ENCODE measurements at regions not wholly inside any gene's neighbourhood (a gene's known extent, or its start where the extent isn't known, plus 50 kb on each side); places are given as distances from the start of the nearest gene placed in this dataset.
A peak's percentile ranks its signal among the peaks of the same experiment; 100 is the strongest.

GRCh38 chr21:31408301-31409088 lies 64.4 kb upstream of the TIAM1 start:
- no peak overlapping the region for H3K27ac ChIP-seq (ENCODE audit: low read depth, low read length)
- H3K9ac ChIP-seq (ENCODE audit: low read length): no peak overlapping the region
- no peak for DNase-seq
- no peaks in the 10 kb centered on the region for H3K27me3 ChIP-seq (ENCODE audit: insufficient read depth, low read length, poor library complexity)
- peaks cover 5% of the 10 kb centered on the region for H3K79me1 ChIP-seq (ENCODE audit: low read length)
- no peaks in the 10 kb centered on the region for H3K4me1 ChIP-seq (ENCODE audit: control insufficient read depth, low read depth, low read length)
- no peak overlapping the region for H2BK120ac ChIP-seq (ENCODE audit: low read depth, low read length)
- H3K36me3 ChIP-seq (ENCODE audit: control insufficient read depth, insufficient read depth, low read length): no peaks in the 10 kb centered on the region
- H3K4me2 ChIP-seq (ENCODE audit: low read length): no peak overlapping the region
- H3K79me2 ChIP-seq (ENCODE audit: control insufficient read depth, insufficient read depth, low read length): no peaks in the 10 kb centered on the region
- H4K8ac ChIP-seq (ENCODE audit: low read depth, low read length): no peak overlapping the region
- WGBS (ENCODE audit: extremely low coverage, insufficient coverage, low lambda C conversion rate): no CpG with 5 or more reads among the region's 10 CpGs
- H3K23ac ChIP-seq (ENCODE audit: low read length): no peak overlapping the region
- no peak overlapping the region for H3K18ac ChIP-seq (ENCODE audit: low read length)
- no peak overlapping the region for H3K4me3 ChIP-seq (ENCODE audit: low read length)
- H4K5ac ChIP-seq (ENCODE audit: low read length): no peak overlapping the region
- H3K4ac ChIP-seq (ENCODE audit: low read depth, low read length): no peak overlapping the region
- no peak overlapping the region for H2AK5ac ChIP-seq (ENCODE audit: low read length)
- no peak overlapping the region for H2BK15ac ChIP-seq (replicated peaks; ENCODE audit: low read depth)
- no peak overlapping the region for H3K56ac ChIP-seq (ENCODE audit: low read length)
- H2BK5ac ChIP-seq (ENCODE audit: low read length): no peak overlapping the region

GRCh38 chr21:31406510-31406909 lies 62.4 kb upstream of the TIAM1 start:
- Histone ChIP-seq H3K79me1 (ENCODE audit: low read length) (peaks cover 5% of the 10 kb centered on the region), H3K27me3 (ENCODE audit: insufficient read depth, low read length, poor library complexity) (no peaks in the 10 kb centered on the region), H3K79me2 (ENCODE audit: control insufficient read depth, insufficient read depth, low read length) (no peaks in the 10 kb centered on the region), H3K4me3 (ENCODE audit: low read length) (no peak overlapping the region), H3K18ac (ENCODE audit: low read length) (no peak overlapping the region), H3K36me3 (ENCODE audit: control insufficient read depth, insufficient read depth, low read length) (no peaks in the 10 kb centered on the region), H3K27ac (ENCODE audit: low read depth, low read length) (no peak overlapping the region), H2BK5ac (ENCODE audit: low read length) (no peak overlapping the region), H3K56ac (ENCODE audit: low read length) (no peak overlapping the region), H2BK15ac (replicated peaks; ENCODE audit: low read depth) (no peak overlapping the region), H3K4ac (ENCODE audit: low read depth, low read length) (no peak overlapping the region), H3K4me1 (ENCODE audit: control insufficient read depth, low read depth, low read length) (no peaks in the 10 kb centered on the region), H2AK5ac (ENCODE audit: low read length) (no peak overlapping the region), H3K4me2 (ENCODE audit: low read length) (no peak overlapping the region), H3K9ac (ENCODE audit: low read length) (no peak overlapping the region), H4K8ac (ENCODE audit: low read depth, low read length) (no peak overlapping the region), H3K23ac (ENCODE audit: low read length) (no peak overlapping the region), H2BK120ac (ENCODE audit: low read depth, low read length) (no peak overlapping the region), H4K5ac (ENCODE audit: low read length) (no peak overlapping the region)
- WGBS (ENCODE audit: extremely low coverage, insufficient coverage, low lambda C conversion rate): no CpG with 5 or more reads among the region's 2 CpGs
- DNase-seq: no peak

DNA sequence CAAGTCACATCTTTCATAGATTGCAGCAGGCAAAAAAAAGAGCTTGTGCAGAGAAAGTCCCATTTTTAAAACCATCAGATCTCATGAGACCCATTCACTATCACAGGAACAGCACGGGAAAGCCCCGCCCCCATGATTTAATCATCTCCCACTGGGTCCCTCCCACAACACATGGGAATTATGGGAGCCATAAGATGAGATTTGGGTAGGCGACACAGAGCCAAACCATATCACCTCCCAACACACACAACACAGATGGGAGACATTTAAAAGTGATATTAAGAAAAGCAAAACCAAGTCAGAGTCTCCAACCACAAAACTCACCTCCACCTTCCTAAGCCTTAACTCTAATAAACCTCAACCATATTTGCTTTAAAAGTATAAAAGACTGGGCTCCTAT lies 61.5 kb upstream of the TIAM1 start:
- Histone ChIP-seq H3K56ac (ENCODE audit: low read length) (no peak overlapping the region), H3K23ac (ENCODE audit: low read length) (no peak overlapping the region), H4K8ac (ENCODE audit: low read depth, low read length) (no peak overlapping the region), H3K36me3 (ENCODE audit: control insufficient read depth, insufficient read depth, low read length) (no peaks in the 10 kb centered on the region), H3K4me2 (ENCODE audit: low read length) (no peak overlapping the region), H2BK15ac (replicated peaks; ENCODE audit: low read depth) (no peak overlapping the region), H2BK120ac (ENCODE audit: low read depth, low read length) (no peak overlapping the region), H2BK5ac (ENCODE audit: low read length) (no peak overlapping the region), H3K79me2 (ENCODE audit: control insufficient read depth, insufficient read depth, low read length) (no peaks in the 10 kb centered on the region), H4K5ac (ENCODE audit: low read length) (no peak overlapping the region), H3K4me1 (ENCODE audit: control insufficient read depth, low read depth, low read length) (no peaks in the 10 kb centered on the region), H3K4me3 (ENCODE audit: low read length) (no peak overlapping the region), H3K4ac (ENCODE audit: low read depth, low read length) (no peak overlapping the region), H3K79me1 (ENCODE audit: low read length) (peaks cover 7% of the 10 kb centered on the region), H3K18ac (ENCODE audit: low read length) (no peak overlapping the region), H3K27ac (ENCODE audit: low read depth, low read length) (no peak overlapping the region), H3K27me3 (ENCODE audit: insufficient read depth, low read length, poor library complexity) (no peaks in the 10 kb centered on the region), H2AK5ac (ENCODE audit: low read length) (no peak overlapping the region), H3K9ac (ENCODE audit: low read length) (no peak overlapping the region)
- WGBS (ENCODE audit: extremely low coverage, insufficient coverage, low lambda C conversion rate): no CpG with 5 or more reads among the region's 3 CpGs
- DNase-seq: no peak

GRCh38 chr21:31403596-31404333 lies 59.7 kb upstream of the TIAM1 start:
- H2BK120ac ChIP-seq (ENCODE audit: low read depth, low read length): no peak overlapping the region
- H4K8ac ChIP-seq (ENCODE audit: low read depth, low read length): no peak overlapping the region
- no peaks in the 10 kb centered on the region for H3K36me3 ChIP-seq (ENCODE audit: control insufficient read depth, insufficient read depth, low read length)
- no peaks in the 10 kb centered on the region for H3K79me2 ChIP-seq (ENCODE audit: control insufficient read depth, insufficient read depth, low read length)
- H2BK15ac ChIP-seq (replicated peaks; ENCODE audit: low read depth): no peak overlapping the region
- WGBS (ENCODE audit: extremely low coverage, insufficient coverage, low lambda C conversion rate): no CpG with 5 or more reads among the region's 6 CpGs
- H3K27ac ChIP-seq (ENCODE audit: low read depth, low read length): no peak overlapping the region
- H3K4ac ChIP-seq (ENCODE audit: low read depth, low read length): no peak overlapping the region
- H3K18ac ChIP-seq (ENCODE audit: low read length): no peak overlapping the region
- no peak overlapping the region for H3K9ac ChIP-seq (ENCODE audit: low read length)
- H2AK5ac ChIP-seq (ENCODE audit: low read length): no peak overlapping the region
- no peak overlapping the region for H3K4me3 ChIP-seq (ENCODE audit: low read length)
- peaks cover 2% of the 10 kb centered on the region for H3K4me1 ChIP-seq (ENCODE audit: control insufficient read depth, low read depth, low read length)
- no peak overlapping the region for H2BK5ac ChIP-seq (ENCODE audit: low read length)
- no peak overlapping the region for H3K4me2 ChIP-seq (ENCODE audit: low read length)
- peak; percentile 61 for DNase-seq
- no peaks in the 10 kb centered on the region for H3K27me3 ChIP-seq (ENCODE audit: insufficient read depth, low read length, poor library complexity)
- peaks cover 4% of the 10 kb centered on the region for H3K79me1 ChIP-seq (ENCODE audit: low read length)
- no peak overlapping the region for H3K56ac ChIP-seq (ENCODE audit: low read length)
- no peak overlapping the region for H4K5ac ChIP-seq (ENCODE audit: low read length)
- no peak overlapping the region for H3K23ac ChIP-seq (ENCODE audit: low read length)

GRCh38 chr21:31399591-31399990 lies 55.5 kb upstream of the TIAM1 start:
- Histone ChIP-seq H3K4me3 (ENCODE audit: low read length) (no peak overlapping the region), H3K23ac (ENCODE audit: low read length) (no peak overlapping the region), H2AK5ac (ENCODE audit: low read length) (no peak overlapping the region), H3K27ac (ENCODE audit: low read depth, low read length) (no peak overlapping the region), H3K79me2 (ENCODE audit: control insufficient read depth, insufficient read depth, low read length) (no peaks in the 10 kb centered on the region), H4K8ac (ENCODE audit: low read depth, low read length) (no peak overlapping the region), H3K79me1 (ENCODE audit: low read length) (peaks cover 7% of the 10 kb centered on the region), H3K36me3 (ENCODE audit: control insufficient read depth, insufficient read depth, low read length) (no peaks in the 10 kb centered on the region), H3K27me3 (ENCODE audit: insufficient read depth, low read length, poor library complexity) (no peaks in the 10 kb centered on the region), H3K56ac (ENCODE audit: low read length) (no peak overlapping the region), H3K4me1 (ENCODE audit: control insufficient read depth, low read depth, low read length) (peaks cover 7% of the 10 kb centered on the region), H2BK5ac (ENCODE audit: low read length) (no peak overlapping the region), H3K4ac (ENCODE audit: low read depth, low read length) (no peak overlapping the region), H3K9ac (ENCODE audit: low read length) (no peak overlapping the region), H2BK15ac (replicated peaks; ENCODE audit: low read depth) (no peak overlapping the region), H2BK120ac (ENCODE audit: low read depth, low read length) (no peak overlapping the region), H4K5ac (ENCODE audit: low read length) (no peak overlapping the region), H3K18ac (ENCODE audit: low read length) (no peak overlapping the region), H3K4me2 (ENCODE audit: low read length) (no peak overlapping the region)
- no CpG with 5 or more reads among the region's 2 CpGs for WGBS (ENCODE audit: extremely low coverage, insufficient coverage, low lambda C conversion rate)
- no peak for DNase-seq

Measured in mesendoderm (in vitro differentiated cells).